K562 (cell line): ENCODE measurements at regions not wholly inside any gene's neighbourhood (a gene's known extent, or its start where the extent isn't known, plus 50 kb on each side); places are given as distances from the start of the nearest gene placed in this dataset.

Source experiments
- ATAC-seq: fragments of 200-7000 bp; cut with Tn5 transposase; 3 replicates; pipeline ENCODE4 v1.9.1; 2020; ENCODE audit warnings: moderate library complexity
- BruUV-seq: library from RNA; stranded (reverse); fragments of 400-500 nt; replicated peaks from 2 replicates; lab custom pipeline; 2021; lab: Mats Ljungman, UMichigan
- CTCF ChIA-PET: fragments of 300-600 bp; formaldehyde crosslinking; extraction: SDS; loops from one replicate; lab custom pipeline; 2021; ENCODE audit warnings: low intra/inter-chr PET ratio; lab: Yijun Ruan, JAX
- POLR2A ChIA-PET: fragments of 300-600, 350-650 bp; sonication (Branson Sonifier 250); formaldehyde crosslinking; extraction: SDS; loops from one replicate; lab custom pipeline; 2021; ENCODE audit warnings: antibody characterized with exemption, inconsistent platforms; lab: Yijun Ruan, JAX
- DNase-seq, 4 experiments: peaks; one replicate each; pipeline versions ENCODE4 v3.0.0 to v3.0.0-alpha.2; 2011 to 2018; ENCODE audit warnings: low spot score in 3 of 4, mixed read lengths in 3 of 4; ENCODE audit errors: extremely low read depth in 1 of 4
- FAIRE-seq: peaks from 2 replicates; lab custom pipeline; 2011; peaks lifted over from hg19 to GRCh38; lab: Jason Lieb, UNC
- H2AFZ ChIP-seq: 2 replicates; pipeline ENCODE4 v1.6.0; 2011; ENCODE audit warnings: low read depth, low read length, control low read depth, inconsistent platforms
- H3K27ac ChIP-seq: fragments of 200-600 bp; 3 replicates; pipeline ENCODE4 v1.8.0; 2011; ENCODE audit warnings: low read depth, mild to moderate bottlenecking, control low read depth, inconsistent platforms, low read length, moderate library complexity, mixed read lengths; ENCODE audit errors: extremely low read depth
- H3K27me3 ChIP-seq, 2 experiments: fragments of 300-600 bp in 1 of 2; 2 replicates in 1 of 2; 3 replicates in 1 of 2; pipeline versions ENCODE4 v1.6.0 to v1.8.0; 2011; ENCODE audit warnings: inconsistent platforms in 2 of 2, low read length in 2 of 2, mild to moderate bottlenecking in 1 of 2, mixed read lengths in 1 of 2, moderate library complexity in 1 of 2; ENCODE audit not compliant: control insufficient read depth in 2 of 2, insufficient read depth in 2 of 2
- H3K36me3 ChIP-seq: fragments of 300-600 bp; 3 replicates; pipeline ENCODE4 v1.8.0; 2011; ENCODE audit warnings: mild to moderate bottlenecking, low read length, inconsistent platforms; ENCODE audit not compliant: control insufficient read depth, insufficient read depth
- H3K4me1 ChIP-seq, 2 experiments: fragments of 200-600 bp in 1 of 2; replicated peaks in 1 of 2; 2 replicates in 1 of 2; 3 replicates in 1 of 2; pipeline versions ENCODE4 v1.5.1 to v1.8.0; 2011; ENCODE audit warnings: inconsistent platforms in 2 of 2, low read length in 2 of 2, mild to moderate bottlenecking in 1 of 2, mixed read lengths in 1 of 2, moderate library complexity in 1 of 2; ENCODE audit not compliant: control insufficient read depth in 2 of 2, insufficient read depth in 2 of 2
- H3K4me2 ChIP-seq: 2 replicates; pipeline ENCODE4 v1.6.1; 2011; ENCODE audit warnings: low read length, control low read depth, inconsistent platforms, mixed read lengths; ENCODE audit not compliant: insufficient read depth
- H3K4me3 ChIP-seq: fragments of 200-600 bp; sonication (generic), shearing (Covaris generic); 2 replicates; pipeline ENCODE4 v1.5.1; 2016; ENCODE audit warnings: control low read depth, inconsistent platforms
- H3K79me2 ChIP-seq: fragments of 200-600 bp; 3 replicates; pipeline ENCODE4 v1.8.0; 2011; ENCODE audit warnings: low read length, inconsistent platforms; ENCODE audit not compliant: control insufficient read depth, insufficient read depth
- H3K9ac ChIP-seq, 2 experiments: 2 replicates each; pipeline versions ENCODE4 v1.6.0 to v1.6.1; 2011; ENCODE audit warnings: low read depth in 2 of 2, low read length in 2 of 2, control low read depth in 1 of 2, inconsistent platforms in 1 of 2, mild to moderate bottlenecking in 1 of 2, mixed read lengths in 1 of 2; ENCODE audit not compliant: insufficient read depth in 1 of 2
- H3K9me1 ChIP-seq: one replicate; pipeline ENCODE4 v1.6.0; 2011; ENCODE audit warnings: inconsistent platforms, mild to moderate bottlenecking, low read length, moderate library complexity; ENCODE audit not compliant: control insufficient read depth, insufficient read depth
- H3K9me3 ChIP-seq: replicated peaks from 2 replicates; pipeline ENCODE4 v1.5.1; 2011; ENCODE audit warnings: low read depth, low read length, inconsistent platforms; ENCODE audit not compliant: control insufficient read depth, insufficient read depth
- H4K20me1 ChIP-seq: replicated peaks from 2 replicates; pipeline ENCODE4 v1.6.1; 2011; ENCODE audit warnings: low read length, inconsistent platforms, mixed read lengths; ENCODE audit not compliant: control insufficient read depth, insufficient read depth
- EWSR1 ChIP-seq: fragments of 450-650 bp; IDR thresholded peaks from 2 replicates; pipeline ENCODE4 v1.6.1; 2018; ENCODE audit warnings: borderline replicate concordance, mild to moderate bottlenecking, low read depth, moderate library complexity; ENCODE audit not compliant: partially characterized antibody
- HMBOX1 ChIP-seq: sonication (generic); IDR thresholded peaks from 2 replicates; pipeline ENCODE4 v1.6.1; 2016
- HNRNPH1 ChIP-seq: fragments of 200-400 bp; formaldehyde crosslinking; optimal IDR thresholded peaks from 2 replicates; pipeline ENCODE3; 2017; ENCODE audit warnings: low read depth, mild to moderate bottlenecking, low read length, moderate library complexity
- L3MBTL2 ChIP-seq: fragments of 450-650 bp; IDR thresholded peaks from 2 replicates; pipeline ENCODE4 v1.6.1; 2016; ENCODE audit warnings: mild to moderate bottlenecking, moderate library complexity
- RBM17 ChIP-seq: fragments of 200-400 bp; formaldehyde crosslinking; IDR thresholded peaks from 2 replicates; pipeline ENCODE4 v1.6.1; 2017; ENCODE audit warnings: low read depth, mild to moderate bottlenecking, low read length, borderline replicate concordance
- SMAD2 ChIP-seq: fragments of 150-350 bp; IDR thresholded peaks from 2 replicates; pipeline ENCODE4 v1.6.1; 2014; ENCODE audit warnings: low read depth, mild to moderate bottlenecking, low read length
- THRA ChIP-seq: fragments of 450-650 bp; IDR thresholded peaks from 2 replicates; pipeline ENCODE4 v1.6.1; 2017; ENCODE audit warnings: mild to moderate bottlenecking, moderate library complexity
- ZFPM2 ChIP-seq: fragments of 250-450 bp; sonication (Bioruptor Pico); IDR thresholded peaks from 2 replicates; pipeline ENCODE4 v1.5.1; 2022; ENCODE audit warnings: mild to moderate bottlenecking
- ZNF124 ChIP-seq: sonication (generic); formaldehyde crosslinking; IDR thresholded peaks from 2 replicates; pipeline ENCODE4 v1.8.1; 2022; ENCODE audit warnings: missing genetic modification reagents
- ZNF277 ChIP-seq: fragments of 250-450 bp; sonication (Bioruptor Pico); IDR thresholded peaks from 2 replicates; pipeline ENCODE4 v1.8.0; 2022; ENCODE audit warnings: inconsistent platforms, mild to moderate bottlenecking, moderate library complexity, borderline replicate concordance
- ZNF583 ChIP-seq: fragments of 250-450 bp; sonication (Bioruptor Pico); IDR thresholded peaks from 2 replicates; pipeline ENCODE4 v1.4.0; 2020
- ZNF707 ChIP-seq: fragments of 250-450 bp; sonication (Bioruptor Pico); conservative IDR thresholded peaks from 2 replicates; pipeline ENCODE4 v1.8.0; 2022; ENCODE audit warnings: inconsistent platforms, mild to moderate bottlenecking, moderate library complexity
- WGBS: fragments of 100-300 bp; shearing (Covaris generic); methylation state at CpG from one replicate; pipeline ENCODE4 v1.1.6; 2016; ENCODE audit warnings: low coverage, mixed read lengths; ENCODE audit not compliant: insufficient coverage; ENCODE audit errors: missing lambda C conversion rate; 5-methylcytosine and 5-hydroxymethylcytosine counted together
- in situ Hi-C: fragments of 300-500 bp; cut with MboI; formaldehyde crosslinking; loops from 4 replicates; pipeline ENCODE4 v1.15.0; 2018; ENCODE audit warnings: inconsistent platforms, mixed read lengths
- intact Hi-C: fragments of 100-400 bp; cut with micrococcal nuclease; formaldehyde crosslinking; loops from 2 replicates; pipeline ENCODE4 v1.14.2; 2022

- ChIA-PET POLR2A (no interaction called here), CTCF (no interaction called here)
- Histone ChIP-seq H3K9ac (no peak overlapping the region), H4K20me1 (no peaks in the 10 kb centered on the region), H3K9me3 (no peaks in the 10 kb centered on the region), H3K27ac (no peak overlapping the region), H3K4me2 (no peak overlapping the region), H3K27me3 (no peaks in the 10 kb centered on the region), H3K79me2 (no peaks in the 10 kb centered on the region), H2AFZ (no peak overlapping the region), H3K36me3 (no peaks in the 10 kb centered on the region), H3K4me1 (no peaks in the 10 kb centered on the region), H3K9me1 (no peaks in the 10 kb centered on the region), H3K4me3 (no peak overlapping the region)
- ATAC-seq (no peak), FAIRE-seq (no peak), DNase-seq (no peak)
- TF ChIP-seq SMAD2 (no peak), RBM17 (no peak), ZFPM2 (CRISPR knock-in tag) (no peak), EWSR1 (no peak), ZNF583 (CRISPR knock-in tag) (no peak), ZNF707 (CRISPR knock-in tag) (no peak), THRA (no peak), HMBOX1 (no peak), ZNF124 (no peak), ZNF277 (no peak), HNRNPH1 (no peak), L3MBTL2 (no peak)
- BruUV-seq: no TSS peak
- 6% methylated on average over 1 of the region's 1 CpG for WGBS
- intact Hi-C loops (no loop called here), in situ Hi-C loops (no loop called here)
These were observed 71.2 kb downstream of the OR2K2 start for GRCh38 chr9:111258875-111259271.
